ENCODE measurements at regions not wholly inside any gene's neighbourhood (a gene's known extent, or its start where the extent isn't known, plus 50 kb on each side); places are given as distances from the start of the nearest gene placed in this dataset.

DNA sequence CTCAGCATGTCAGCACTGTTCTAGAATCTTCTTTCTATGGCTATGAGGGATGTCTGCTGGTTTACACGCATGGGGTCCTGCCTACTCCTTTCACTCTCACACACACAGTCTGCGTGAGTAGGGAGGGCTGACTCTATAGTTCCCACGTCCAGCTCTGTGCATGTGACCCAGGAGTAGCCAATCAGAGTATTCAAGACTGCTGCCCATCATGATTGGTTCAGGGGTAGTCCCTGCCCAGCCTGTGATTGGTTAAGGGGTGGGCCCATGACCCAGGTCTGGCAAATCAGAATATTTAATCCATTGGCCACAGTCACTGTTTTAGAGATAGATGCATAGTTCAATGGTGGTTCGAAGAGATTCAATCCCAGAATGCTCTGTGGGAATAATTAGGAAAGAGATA is 151.3 kb upstream of the IRX3 start:
- Mint-ChIP-seq H3K27ac (no peak overlapping the region), H3K4me3 (no peak overlapping the region), H3K36me3 (peaks cover 0 to 2% (median 0%) of the 10 kb centered on the region in 3 donors), H3K27me3 (peaks cover 8 to 38% (median 22%) of the 10 kb centered on the region in 5 donors), H3K9me3 (peaks cover 0 to 6% (median 5%) of the 10 kb centered on the region in 9 donors), H3K4me1 (no peaks in the 10 kb centered on the region)
- ATAC-seq (no peak), DNase-seq (no peak)
- POLR2A ChIA-PET = no interaction called here

DNA sequence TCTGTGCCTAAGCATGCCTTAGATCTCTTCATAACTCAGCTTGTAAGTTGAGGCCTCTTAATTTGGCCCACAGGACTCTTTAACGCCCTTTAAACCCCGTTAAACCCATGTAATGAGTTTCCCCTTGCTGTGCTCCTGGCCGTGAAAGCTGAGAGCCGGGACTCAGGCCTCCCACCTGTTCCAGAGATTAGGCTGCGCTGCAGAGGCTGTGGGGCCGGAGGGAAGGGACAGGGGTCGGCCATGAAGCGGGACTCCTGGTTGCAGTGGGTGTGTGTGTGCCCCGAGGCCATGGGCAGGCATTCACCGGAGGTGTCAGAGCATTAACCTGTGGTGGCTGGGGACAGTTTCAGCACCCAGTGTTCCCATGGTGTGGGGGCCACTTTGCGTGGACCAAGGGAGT is 150.8 kb upstream of the IRX3 start:
- ATAC-seq (no peak), DNase-seq (no peak)
- POLR2A ChIA-PET = no interaction called here
- H3K4me3 Mint-ChIP-seq = no peak overlapping the region
- H3K9me3 Mint-ChIP-seq = peaks cover 0 to 7% (median 5%) of the 10 kb centered on the region in 9 donors
- no peaks in the 10 kb centered on the region for H3K4me1 Mint-ChIP-seq
- H3K27me3 Mint-ChIP-seq = peaks cover 13 to 42% (median 27%) of the 10 kb centered on the region in 5 donors
- H3K27ac Mint-ChIP-seq = no peak overlapping the region
- H3K36me3 Mint-ChIP-seq = peaks cover 0 to 2% (median 0%) of the 10 kb centered on the region in 3 donors

DNA sequence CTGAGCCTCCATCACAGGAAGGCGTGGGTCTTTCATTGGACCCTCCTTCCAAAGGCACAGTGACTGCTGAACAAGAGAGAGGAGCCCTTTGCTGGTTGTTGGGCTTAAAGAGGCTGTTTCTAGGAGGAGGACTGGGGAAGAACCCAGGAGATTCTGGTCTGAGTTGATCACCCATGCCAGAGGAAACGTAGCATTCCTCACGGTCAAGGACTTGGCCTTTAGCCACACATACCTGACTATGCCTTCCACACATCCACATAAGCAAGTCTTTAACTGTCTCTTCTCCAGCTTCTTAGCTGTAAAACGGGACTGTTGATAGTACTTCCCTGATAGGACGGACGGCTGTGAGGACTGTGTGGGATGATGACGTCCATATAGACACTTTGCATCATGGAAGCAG is 149.8 kb upstream of the IRX3 start:
- POLR2A ChIA-PET = no interaction called here
- Mint-ChIP-seq H3K9me3 (peaks cover 0 to 7% (median 5%) of the 10 kb centered on the region in 9 donors), H3K4me3 (no peak overlapping the region), H3K4me1 (peaks cover 0 to 2% (median under 1%) of the 10 kb centered on the region in 4 donors), H3K36me3 (peaks cover 0 to 2% (median 2%) of the 10 kb centered on the region in 3 donors), H3K27me3 (peaks cover 14 to 43% (median 31%) of the 10 kb centered on the region in 5 donors), H3K27ac (no peak overlapping the region)
- no peak for DNase-seq
- no peak for ATAC-seq

DNA sequence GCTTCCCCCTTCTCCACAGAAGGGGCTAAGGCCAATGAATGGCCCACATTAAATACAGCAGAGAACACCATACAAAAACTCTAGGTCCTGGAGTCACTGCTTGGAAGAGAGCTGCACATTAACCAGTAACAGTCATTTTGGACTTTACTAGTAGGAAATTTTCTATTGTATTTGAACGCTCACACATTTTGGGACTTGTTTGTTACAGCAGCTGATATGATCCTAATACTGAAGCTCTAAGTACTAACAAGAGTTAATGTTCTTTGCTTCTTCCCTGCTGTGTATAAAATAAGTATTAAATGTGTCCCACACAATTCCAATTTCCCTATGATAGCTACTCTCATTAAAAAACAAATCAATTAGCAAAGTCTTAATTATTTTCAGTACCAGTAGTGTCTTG is 148.3 kb upstream of the IRX3 start:
- H3K27me3 Mint-ChIP-seq = peaks cover 24 to 56% (median 40%) of the 10 kb centered on the region in 5 donors
- H3K36me3 Mint-ChIP-seq = peaks cover 0 to 13% (median 6%) of the 10 kb centered on the region in 3 donors
- POLR2A ChIA-PET = no interaction called here
- no peak overlapping the region for H3K4me3 Mint-ChIP-seq
- DNase-seq (no peak), ATAC-seq (no peak)
- no peak overlapping the region for H3K27ac Mint-ChIP-seq
- peaks cover 0 to 19% (median 10%) of the 10 kb centered on the region in 9 donors for H3K9me3 Mint-ChIP-seq
- peaks cover 0 to 9% (median 3%) of the 10 kb centered on the region in 4 donors for H3K4me1 Mint-ChIP-seq

DNA sequence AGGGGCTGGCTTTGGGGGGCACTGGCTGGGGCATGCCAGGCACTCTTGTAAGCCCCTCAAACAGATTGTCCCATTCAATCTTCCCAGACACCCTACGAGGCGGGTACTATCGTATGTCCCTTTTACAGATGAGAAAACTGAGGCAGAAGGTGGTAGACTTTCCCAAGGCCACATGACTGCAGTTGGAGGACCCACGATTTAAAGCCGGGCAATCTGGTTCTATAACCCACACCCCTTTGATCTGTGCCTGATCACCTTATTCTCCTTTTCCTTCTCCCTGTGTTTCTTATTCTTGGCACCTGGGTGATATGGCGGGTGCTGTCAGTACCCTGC is 146.3 kb upstream of the IRX3 start:
- Mint-ChIP-seq H3K4me1 (peaks cover 0 to 9% (median 3%) of the 10 kb centered on the region in 4 donors), H3K4me3 (no peak overlapping the region), H3K27ac (no peak overlapping the region), H3K36me3 (peaks cover 2 to 14% (median 6%) of the 10 kb centered on the region in 3 donors), H3K27me3 (peaks cover 28 to 66% (median 56%) of the 10 kb centered on the region in 5 donors), H3K9me3 (peaks cover 0 to 23% (median 16%) of the 10 kb centered on the region in 9 donors)
- POLR2A ChIA-PET = no interaction called here
- DNase-seq (no peak), ATAC-seq (no peak)

DNA sequence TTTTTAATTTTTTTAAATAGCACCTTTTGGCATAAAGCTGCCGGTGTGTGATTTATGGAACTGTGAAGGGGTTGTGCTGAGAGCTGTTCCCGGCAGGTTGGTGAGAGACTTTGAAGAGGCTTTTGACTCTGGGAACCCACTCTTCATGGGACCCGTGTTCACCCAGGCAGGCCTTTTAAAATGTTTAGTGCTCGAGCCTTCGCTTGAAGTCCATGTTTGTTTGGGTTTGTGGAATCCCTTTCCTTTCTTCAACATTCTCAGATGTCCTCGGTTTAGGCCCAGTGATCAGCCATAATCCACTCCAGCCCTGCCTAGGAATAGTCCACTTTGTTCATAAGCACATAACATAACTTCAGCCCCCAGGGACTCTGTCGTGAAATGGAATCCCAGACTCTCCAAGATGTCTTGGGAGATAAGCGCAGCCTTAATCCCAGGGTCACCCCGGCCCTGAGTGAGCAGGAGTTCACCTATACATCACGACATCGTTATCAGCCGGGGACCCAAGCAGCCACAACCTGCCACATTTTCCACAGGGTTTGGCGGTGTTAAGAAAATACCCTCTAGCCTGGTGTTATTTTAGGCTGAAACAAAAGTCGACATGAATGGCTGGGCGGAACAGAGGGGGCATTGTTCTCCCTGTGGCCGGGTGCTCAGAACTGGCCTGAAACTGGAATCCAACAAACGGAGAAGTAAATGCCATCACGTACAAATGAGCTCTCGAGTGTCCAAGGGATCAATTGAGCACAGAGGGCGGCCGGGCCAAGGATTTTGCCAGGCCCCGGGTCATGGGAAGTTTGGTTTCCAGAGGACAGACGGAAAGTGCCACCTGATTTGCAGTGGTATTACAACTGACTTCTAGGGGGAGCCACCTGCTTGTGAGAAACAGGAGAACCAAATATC is 145.7 kb upstream of the IRX3 start:
- H3K27me3 Mint-ChIP-seq = peaks cover 29 to 71% (median 50%) of the 10 kb centered on the region in 5 donors
- peaks cover 0 to 23% (median 16%) of the 10 kb centered on the region in 9 donors for H3K9me3 Mint-ChIP-seq
- H3K4me3 Mint-ChIP-seq = no peak overlapping the region
- POLR2A ChIA-PET = no interaction called here
- peaks cover 2 to 14% (median 6%) of the 10 kb centered on the region in 3 donors for H3K36me3 Mint-ChIP-seq
- H3K27ac Mint-ChIP-seq = no peak overlapping the region
- no peak for DNase-seq
- no peak for ATAC-seq
- H3K4me1 Mint-ChIP-seq = peaks cover 0 to 9% (median 3%) of the 10 kb centered on the region in 4 donors

DNA sequence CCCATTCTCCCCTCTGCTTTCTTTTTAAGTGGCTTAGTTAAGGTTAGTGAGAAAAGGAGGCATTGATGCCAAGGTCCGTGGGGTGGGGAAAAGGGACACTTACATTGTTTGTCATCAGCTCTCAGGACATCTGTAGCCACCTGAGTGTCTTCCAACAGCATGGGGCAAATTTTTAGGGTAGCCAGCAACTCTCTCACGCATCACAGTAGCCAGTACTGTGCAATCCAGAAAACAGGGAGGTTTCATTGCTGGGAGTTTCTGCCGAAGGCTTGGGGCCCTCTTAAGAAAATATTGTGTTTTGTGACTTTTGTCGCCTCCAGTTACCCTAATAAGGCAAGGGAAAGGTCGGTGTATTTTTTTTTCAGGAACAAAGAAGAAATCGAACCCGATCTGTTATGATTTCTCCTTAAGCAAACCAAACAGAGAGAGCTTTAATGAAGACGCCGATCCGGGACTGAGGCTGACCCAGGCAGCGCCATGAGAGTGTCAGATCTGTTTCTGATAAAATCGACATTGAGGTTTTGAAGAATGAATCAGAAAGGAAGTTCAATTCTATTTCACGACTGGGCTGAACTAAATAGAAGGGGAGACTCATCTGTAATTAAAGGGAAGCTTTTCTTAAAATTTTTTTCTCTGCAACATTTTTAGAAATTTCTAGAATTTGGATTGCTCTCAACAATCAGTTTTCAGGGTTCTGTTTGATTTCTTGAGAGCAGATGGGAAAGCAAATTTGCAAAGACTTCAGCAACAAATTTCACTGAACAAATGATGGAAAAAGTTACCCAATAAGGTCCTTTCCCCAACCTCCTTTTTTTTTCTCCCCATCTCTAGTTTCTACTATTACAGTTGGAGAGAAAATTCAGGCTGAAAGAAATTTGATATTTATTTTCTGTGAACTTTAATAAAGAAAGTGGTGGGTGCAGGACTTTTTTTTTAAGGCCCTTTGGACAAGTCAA is 144.7 kb upstream of the IRX3 start:
- Mint-ChIP-seq H3K27ac (no peak overlapping the region), H3K4me3 (no peak overlapping the region), H3K9me3 (peaks cover 0 to 23% (median 16%) of the 10 kb centered on the region in 9 donors), H3K36me3 (peaks cover 2 to 14% (median 6%) of the 10 kb centered on the region in 3 donors), H3K27me3 (peaks cover 26 to 80% (median 54%) of the 10 kb centered on the region in 5 donors), H3K4me1 (peaks cover 0 to 9% (median 3%) of the 10 kb centered on the region in 4 donors)
- ATAC-seq (no peak), DNase-seq (no peak)
- POLR2A ChIA-PET = no interaction called here

DNA sequence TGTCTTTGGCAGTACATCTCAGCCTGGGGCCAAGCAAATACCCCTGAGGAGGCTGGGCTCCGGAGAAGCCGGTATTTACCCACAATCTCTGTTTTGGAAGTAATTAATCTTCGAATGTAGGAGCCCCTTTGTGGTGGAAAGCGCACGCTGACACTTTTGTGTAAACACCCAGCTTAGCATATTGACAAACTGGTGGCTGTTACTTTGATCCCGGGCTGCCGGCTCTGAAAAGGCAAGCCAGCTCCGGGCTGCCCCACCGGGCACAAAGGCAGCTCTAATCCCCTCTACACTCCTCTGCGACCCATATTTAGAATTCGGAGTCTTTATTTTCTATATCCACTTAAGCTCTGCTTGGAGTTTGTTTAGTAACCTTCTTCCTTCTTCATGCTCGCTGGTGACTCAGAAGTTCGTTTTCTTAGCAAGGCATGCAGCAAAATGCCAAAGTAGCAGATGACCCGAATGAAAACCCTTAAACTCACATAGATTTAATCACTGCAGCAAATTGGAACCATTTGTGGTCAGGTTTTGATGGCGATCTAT is 144.0 kb upstream of the IRX3 start:
- Mint-ChIP-seq H3K9me3 (peaks cover 0 to 22% (median 16%) of the 10 kb centered on the region in 9 donors), H3K27ac (no peak overlapping the region), H3K4me3 (no peak overlapping the region), H3K36me3 (peaks cover 2 to 14% (median 6%) of the 10 kb centered on the region in 3 donors), H3K27me3 (peaks cover 26 to 88% (median 54%) of the 10 kb centered on the region in 5 donors), H3K4me1 (peaks cover 0 to 9% (median 3%) of the 10 kb centered on the region in 4 donors)
- POLR2A ChIA-PET = no interaction called here
- no peak for DNase-seq
- ATAC-seq = no peak

DNA sequence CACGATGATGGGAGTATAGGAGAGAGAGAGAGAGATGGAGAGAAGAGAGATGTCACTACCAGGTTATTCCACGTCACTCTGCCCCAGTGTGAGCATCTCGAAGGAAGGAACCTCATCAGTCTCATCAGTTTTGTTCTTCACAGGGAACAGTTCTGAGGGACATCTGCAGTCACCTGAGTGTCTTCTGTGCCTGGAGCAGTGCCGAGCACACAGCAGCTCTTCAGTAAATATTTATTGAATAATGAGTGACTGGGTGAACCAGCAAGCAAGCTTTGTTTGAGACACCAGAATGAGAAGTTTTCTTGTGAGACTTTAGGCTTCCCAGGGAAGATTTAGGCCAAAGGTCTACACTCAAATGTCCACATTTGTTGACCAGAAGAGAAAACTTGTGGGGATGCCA is 142.4 kb upstream of the IRX3 start:
- ATAC-seq = no peak
- H3K27me3 Mint-ChIP-seq = peaks cover 24 to 85% (median 49%) of the 10 kb centered on the region in 5 donors
- POLR2A ChIA-PET = no interaction called here

DNA sequence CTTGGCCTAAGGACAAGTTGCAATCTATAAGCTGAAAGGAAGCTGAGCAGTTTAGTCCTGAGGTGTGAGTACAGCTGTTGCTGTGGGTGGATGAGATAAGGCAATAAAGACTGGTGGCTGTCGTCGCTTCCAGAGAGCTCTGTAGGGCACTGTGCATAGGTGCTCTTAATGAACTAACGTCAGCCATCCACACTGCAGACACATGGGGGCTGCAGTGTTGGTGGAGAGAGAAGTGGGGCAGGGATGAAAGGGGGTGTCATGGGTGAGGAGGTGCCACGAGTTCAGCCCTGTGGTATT is 139.9 kb upstream of the IRX3 start:
- Mint-ChIP-seq H3K9me3 (peaks cover 0 to 18% (median 11%) of the 10 kb centered on the region in 9 donors), H3K4me1 (peaks cover 0 to 8% (median 3%) of the 10 kb centered on the region in 4 donors), H3K27ac (no peak overlapping the region), H3K36me3 (peaks cover 2 to 14% (median 4%) of the 10 kb centered on the region in 3 donors), H3K4me3 (no peak overlapping the region), H3K27me3 (peaks cover 23 to 65% (median 29%) of the 10 kb centered on the region in 5 donors)
- DNase-seq = no peak
- POLR2A ChIA-PET = no interaction called here
- no peak for ATAC-seq

More for the DNA sequence above, 142.4 kb upstream of the IRX3 start:
- Mint-ChIP-seq H3K9me3 (peaks cover 0 to 18% (median 11%) of the 10 kb centered on the region in 9 donors), H3K4me3 (no peak overlapping the region), H3K36me3 (peaks cover 2 to 14% (median 6%) of the 10 kb centered on the region in 3 donors), H3K4me1 (peaks cover 0 to 9% (median 3%) of the 10 kb centered on the region in 4 donors), H3K27ac (no peak overlapping the region)
- DNase-seq = no peak

DNA sequence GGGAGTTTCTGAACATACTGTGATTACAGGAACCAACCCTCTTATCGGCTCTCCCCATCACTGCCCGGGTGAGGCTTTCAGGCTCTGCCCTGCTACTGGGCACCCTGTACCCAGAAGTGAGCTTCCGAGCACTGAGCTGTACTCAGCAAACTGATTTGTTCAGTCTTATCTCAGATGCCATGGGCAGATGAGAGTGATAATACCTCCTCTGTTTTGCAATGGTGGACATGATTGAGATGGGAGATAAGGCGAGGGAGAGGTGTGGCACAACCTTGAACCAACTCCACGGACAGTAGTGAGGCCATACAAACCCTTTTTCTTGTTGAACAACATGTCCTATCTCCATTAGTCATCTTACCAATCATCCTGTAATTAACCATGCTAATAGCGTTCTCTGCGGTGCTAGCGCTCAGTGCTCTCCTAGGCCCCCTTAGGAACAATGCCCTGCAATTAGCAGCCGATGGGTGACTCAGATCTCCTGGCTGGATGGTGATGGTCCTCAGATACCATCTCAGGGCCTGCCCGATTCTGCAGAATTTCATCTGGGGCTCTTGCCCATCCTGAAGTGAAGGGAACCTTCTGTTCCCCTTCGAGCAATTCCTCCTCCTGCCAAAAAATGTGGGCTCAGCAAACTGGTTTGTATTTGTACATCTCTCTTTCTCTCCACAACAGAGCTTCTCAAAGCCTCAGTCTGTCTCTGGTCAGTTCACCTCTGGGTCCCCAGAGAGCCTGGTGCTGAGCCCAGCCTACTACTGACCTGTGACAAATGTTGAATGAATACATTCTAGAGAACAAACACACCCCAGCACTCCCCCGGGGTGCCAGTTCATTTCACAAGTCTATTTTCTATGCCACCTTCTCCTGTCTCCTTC is 139.3 kb upstream of the IRX3 start:
- Mint-ChIP-seq H3K27ac (no peak overlapping the region), H3K4me1 (peaks cover 0 to 2% (median under 1%) of the 10 kb centered on the region in 4 donors), H3K9me3 (peaks cover 0 to 14% (median 9%) of the 10 kb centered on the region in 9 donors), H3K4me3 (no peak overlapping the region), H3K27me3 (peaks cover 17 to 60% (median 29%) of the 10 kb centered on the region in 5 donors), H3K36me3 (peaks cover 2 to 8% (median 2%) of the 10 kb centered on the region in 3 donors)
- POLR2A ChIA-PET = no interaction called here
- DNase-seq (no peak), ATAC-seq (no peak)

DNA sequence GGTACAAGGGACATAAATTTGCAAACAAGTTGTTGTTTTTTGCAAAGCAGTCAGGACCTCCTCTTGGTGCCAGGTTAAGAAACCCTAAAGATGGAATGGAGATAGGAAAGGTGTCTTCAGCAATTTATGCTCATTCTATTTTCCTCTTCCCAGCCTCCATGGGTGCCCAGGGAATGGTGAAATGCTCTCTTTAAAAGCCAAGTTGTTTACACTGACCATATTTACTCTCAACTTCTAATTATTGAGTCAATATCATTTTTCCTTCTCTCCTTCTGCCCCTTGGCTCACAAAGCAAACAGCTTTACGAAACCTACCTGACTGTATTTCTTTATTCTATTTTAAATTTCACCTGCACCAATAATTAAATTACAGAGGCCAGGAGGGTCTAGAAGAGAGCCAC is 138.5 kb upstream of the IRX3 start:
- peaks cover 2 to 3% (median 2%) of the 10 kb centered on the region in 3 donors for H3K36me3 Mint-ChIP-seq

More for the DNA sequence above, 138.5 kb upstream of the IRX3 start:
- ATAC-seq (no peak), DNase-seq (no peak)
- Mint-ChIP-seq H3K27ac (no peak overlapping the region), H3K4me3 (no peak overlapping the region), H3K4me1 (no peaks in the 10 kb centered on the region), H3K9me3 (peaks cover 0 to 13% (median 5%) of the 10 kb centered on the region in 9 donors), H3K27me3 (peaks cover 13 to 52% (median 27%) of the 10 kb centered on the region in 5 donors)
- POLR2A ChIA-PET = no interaction called here
